Activated CD8-positive, alpha-beta T cell treated with anti-CD3 and anti-CD28 coated beads, Interleukin-2, amount 10 ng/mL, durations not matched to agents 7 days and 5 days (primary cell): ENCODE measurements at regions not wholly inside any gene's neighbourhood (a gene's known extent, or its start where the extent isn't known, plus 50 kb on each side); places are given as distances from the start of the nearest gene placed in this dataset. TPM values are rescaled to one million over a fixed set of nuclear protein-coding genes. Genes with fewer than 3 reads are reported as not detected.
"Not testable (repeated sequence)": the region's sequence is repeated elsewhere in the genome, so short reads cannot be mapped to it uniquely, and the experiment has no call there.

Experiments used
- ATAC-seq: fragments of 150-1000 bp; cut with Tn5 transposase; one replicate; pipeline ENCODE4 v1.10.0; 2021; ENCODE audit warnings: moderate library complexity
- CTCF ChIA-PET: fragments of 350-600 bp; sonication (Branson Sonifier 250); formaldehyde crosslinking; loops from one replicate; lab custom pipeline; 2021; ENCODE audit warnings: antibody characterized with exemption; lab: Charles Lee
- POLR2A ChIA-PET: fragments of 350-600 bp; sonication (Branson Sonifier 250); formaldehyde crosslinking; loops from one replicate; lab custom pipeline; 2021; ENCODE audit warnings: antibody characterized with exemption; lab: Charles Lee
- DNase-seq: peaks from one replicate; pipeline ENCODE4 v3.0.0-alpha.2; 2020
- H3K27ac Mint-ChIP-seq: one replicate; pipeline ENCODE4 v1.8.0; 2021; ENCODE audit warnings: mild to moderate bottlenecking, mixed read lengths
- H3K27me3 Mint-ChIP-seq: one replicate; pipeline ENCODE4 v1.8.0; 2021; ENCODE audit warnings: low read depth, mixed read lengths
- H3K36me3 Mint-ChIP-seq: one replicate; pipeline ENCODE4 v1.8.0; 2021; ENCODE audit warnings: low read depth, mixed read lengths
- H3K4me1 Mint-ChIP-seq: one replicate; pipeline ENCODE4 v1.8.0; 2021; ENCODE audit warnings: low read depth, mixed read lengths
- H3K4me3 Mint-ChIP-seq: one replicate; pipeline ENCODE4 v1.8.0; 2021; ENCODE audit warnings: mild to moderate bottlenecking, mixed read lengths
- H3K9me3 Mint-ChIP-seq: one replicate; pipeline ENCODE4 v1.8.0; 2022; ENCODE audit warnings: mixed read lengths; ENCODE audit not compliant: insufficient read depth
- microRNA-seq: library from miRNA; unstranded; fragments of <30 nt; microRNA quantifications from one replicate; pipeline ENCODE4 v1.2.0, GENCODE V29; 2022

DNA sequence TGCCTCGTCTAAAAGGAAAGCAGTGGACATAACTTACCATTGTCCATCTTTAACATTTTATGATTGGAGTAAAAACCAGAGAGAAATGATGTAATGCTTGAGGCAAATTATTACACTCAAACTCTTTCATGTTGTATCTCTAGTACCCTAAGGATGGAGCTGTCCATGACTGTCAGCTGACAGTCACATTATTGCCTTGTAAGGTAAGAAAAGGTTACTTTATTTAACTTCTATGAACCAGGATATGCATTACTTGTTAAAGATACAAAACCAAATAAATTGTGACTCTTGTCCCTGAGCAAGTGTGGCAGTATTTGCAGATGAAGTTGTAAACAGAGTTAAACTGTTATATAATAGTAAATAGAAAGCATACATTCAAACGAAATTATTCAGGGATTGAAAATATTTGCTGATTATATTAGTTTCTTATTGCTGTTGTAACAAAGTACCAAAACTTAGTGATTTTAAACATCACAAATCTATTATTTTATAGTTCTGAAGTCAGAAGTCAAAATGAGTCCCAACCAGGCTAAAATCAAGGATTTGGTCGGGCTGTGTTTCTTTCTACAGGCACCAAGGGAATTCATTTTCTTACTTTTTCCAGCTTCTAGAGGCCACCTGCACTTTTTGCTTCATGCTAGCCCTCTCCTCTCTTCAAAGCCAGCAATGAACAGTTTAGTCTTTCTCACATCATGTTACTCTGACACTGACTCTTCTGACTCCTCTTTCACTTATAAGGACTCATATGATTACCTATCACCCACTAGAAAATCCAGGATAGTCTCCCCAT is 113.8 kb downstream of the CEP44 start:
- Mint-ChIP-seq H3K27me3 (peaks cover 6% of the 10 kb centered on the region), H3K27ac (no peak overlapping the region), H3K9me3 (no peaks in the 10 kb centered on the region), H3K36me3 (no peaks in the 10 kb centered on the region), H3K4me1 (peaks cover 2% of the 10 kb centered on the region), H3K4me3 (no peak overlapping the region)
- no peak for DNase-seq
- POLR2A ChIA-PET, result no interaction called here
- CTCF ChIA-PET, result no interaction called here
- ATAC-seq, result no peak

- no peak for ATAC-seq
- POLR2A ChIA-PET, result no interaction called here
- DNase-seq, result no peak
- CTCF ChIA-PET, result no interaction called here
- Mint-ChIP-seq H3K36me3 (no peaks in the 10 kb centered on the region), H3K27me3 (peaks cover 2% of the 10 kb centered on the region), H3K4me1 (peaks cover 2% of the 10 kb centered on the region), H3K9me3 (no peaks in the 10 kb centered on the region), H3K4me3 (no peak overlapping the region), H3K27ac (no peak overlapping the region)
Observed at GRCh38 chr4:174396599-174397110, 112.9 kb downstream of the CEP44 start.

GRCh38 chr4:174394915-174395314 is 111.2 kb downstream of the CEP44 start:
- Mint-ChIP-seq H3K27me3 (peaks cover 2% of the 10 kb centered on the region), H3K4me3 (no peak overlapping the region), H3K27ac (no peak overlapping the region), H3K4me1 (peaks cover 2% of the 10 kb centered on the region), H3K9me3 (no peaks in the 10 kb centered on the region), H3K36me3 (no peaks in the 10 kb centered on the region)
- ChIA-PET POLR2A (no interaction called here), CTCF (no interaction called here)
- ATAC-seq, result no peak
- no peak for DNase-seq

GRCh38 chr4:174389439-174389838 is 105.7 kb downstream of the CEP44 start:
- no peaks in the 10 kb centered on the region for H3K4me1 Mint-ChIP-seq
- CTCF ChIA-PET, result no interaction called here
- H3K27ac Mint-ChIP-seq, result no peak overlapping the region
- POLR2A ChIA-PET, result no interaction called here
- H3K4me3 Mint-ChIP-seq, result no peak overlapping the region
- ATAC-seq (no peak), DNase-seq (no peak)
- no peaks in the 10 kb centered on the region for H3K9me3 Mint-ChIP-seq
- H3K27me3 Mint-ChIP-seq, result no peaks in the 10 kb centered on the region
- no peaks in the 10 kb centered on the region for H3K36me3 Mint-ChIP-seq

DNA sequence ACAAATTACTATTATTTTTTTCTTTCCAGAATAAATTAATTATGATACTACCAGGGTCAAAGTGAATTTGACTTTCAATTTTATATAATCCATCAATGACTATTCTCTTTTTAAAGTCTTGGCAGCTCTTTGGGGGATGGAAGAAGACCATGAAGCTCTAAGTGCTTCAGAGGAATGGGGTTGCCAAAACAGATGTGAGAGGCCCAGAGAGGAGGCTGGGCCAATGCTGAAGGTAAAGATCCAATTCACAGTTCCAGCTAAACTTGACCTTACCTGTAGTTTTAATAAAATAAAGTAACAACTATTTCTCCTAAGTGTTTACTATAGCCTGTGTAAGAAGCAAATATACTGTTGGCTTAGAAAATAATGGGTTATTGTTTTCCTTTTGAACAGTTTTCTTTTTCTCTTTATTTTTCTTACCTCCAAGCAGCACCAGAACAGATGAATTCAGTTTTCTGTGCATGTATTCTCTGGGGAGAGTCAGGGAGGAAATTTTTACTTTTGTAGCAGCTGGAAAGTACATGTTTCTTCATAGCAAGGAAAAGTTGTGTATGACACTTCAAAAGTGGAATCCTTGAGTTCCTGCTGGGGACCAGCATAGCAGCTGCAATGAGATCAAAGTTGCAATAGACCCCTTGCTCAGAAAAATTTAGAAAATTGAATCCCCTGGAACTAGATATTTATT is 104.9 kb downstream of the CEP44 start:
- no peaks in the 10 kb centered on the region for H3K9me3 Mint-ChIP-seq
- H3K27me3 Mint-ChIP-seq, result no peaks in the 10 kb centered on the region
- no peak overlapping the region for H3K27ac Mint-ChIP-seq
- no peak for ATAC-seq
- H3K4me1 Mint-ChIP-seq, result no peaks in the 10 kb centered on the region
- no peaks in the 10 kb centered on the region for H3K36me3 Mint-ChIP-seq
- H3K4me3 Mint-ChIP-seq, result no peak overlapping the region
- CTCF ChIA-PET, result no interaction called here
- POLR2A ChIA-PET, result no interaction called here
- no peak for DNase-seq

DNA sequence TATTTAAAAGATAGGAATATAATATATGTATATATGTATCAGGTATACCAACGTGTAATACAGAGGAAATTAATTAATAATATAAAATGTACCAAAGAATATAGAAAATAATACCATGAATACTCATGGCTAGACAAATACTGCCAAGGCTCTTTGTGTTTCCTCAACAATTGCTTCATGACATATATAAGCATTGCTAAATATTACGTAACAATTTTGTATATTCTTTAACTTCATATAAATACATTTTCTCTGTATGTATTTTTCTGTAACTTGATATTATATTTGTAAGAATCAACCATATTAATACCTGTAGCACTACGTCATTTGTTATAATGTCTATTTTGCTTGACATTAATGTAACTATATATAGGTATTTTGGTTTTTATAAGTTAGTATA is 104.0 kb downstream of the CEP44 start:
- no peaks in the 10 kb centered on the region for H3K4me1 Mint-ChIP-seq
- no peaks in the 10 kb centered on the region for H3K27me3 Mint-ChIP-seq
- H3K9me3 Mint-ChIP-seq, result no peaks in the 10 kb centered on the region
- H3K36me3 Mint-ChIP-seq, result no peaks in the 10 kb centered on the region
- ATAC-seq (no peak), DNase-seq (no peak)
- H3K4me3 Mint-ChIP-seq, result no peak overlapping the region
- CTCF ChIA-PET, result no interaction called here
- POLR2A ChIA-PET, result no interaction called here
- H3K27ac Mint-ChIP-seq, result no peak overlapping the region

GRCh38 chr4:174387143-174387542 is 103.4 kb downstream of the CEP44 start:
- H3K27me3 Mint-ChIP-seq, result no peaks in the 10 kb centered on the region
- no peaks in the 10 kb centered on the region for H3K4me1 Mint-ChIP-seq
- no peaks in the 10 kb centered on the region for H3K9me3 Mint-ChIP-seq
- H3K4me3 Mint-ChIP-seq, result no peak overlapping the region
- ATAC-seq (no peak), DNase-seq (no peak)
- CTCF ChIA-PET, result no interaction called here
- no peaks in the 10 kb centered on the region for H3K36me3 Mint-ChIP-seq
- POLR2A ChIA-PET, result no interaction called here
- H3K27ac Mint-ChIP-seq, result no peak overlapping the region

DNA sequence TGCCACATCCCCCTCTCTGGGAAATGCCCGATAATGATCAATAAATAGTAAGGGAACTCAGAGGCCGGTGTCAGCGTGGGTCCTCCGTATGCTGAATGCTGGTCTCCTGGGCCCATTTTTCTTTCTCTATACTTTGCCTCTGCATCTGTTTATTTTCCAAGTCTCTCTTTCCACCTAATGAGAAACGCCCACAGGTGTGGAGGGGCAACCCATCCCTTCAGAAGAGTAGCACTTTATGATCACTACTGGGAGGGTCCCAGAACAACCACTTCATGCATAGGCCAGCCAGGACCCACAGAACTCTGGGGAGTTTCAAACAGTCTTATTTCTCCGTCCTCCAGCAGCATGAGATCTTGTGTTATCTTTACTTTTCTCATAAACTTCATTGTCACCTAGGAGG is 100.1 kb downstream of the CEP44 start:
- ChIA-PET CTCF (no interaction called here), POLR2A (no interaction called here)
- Mint-ChIP-seq H3K4me1 (no peaks in the 10 kb centered on the region), H3K9me3 (no peaks in the 10 kb centered on the region), H3K36me3 (no peaks in the 10 kb centered on the region), H3K4me3 (no peak overlapping the region), H3K27ac (no peak overlapping the region), H3K27me3 (no peaks in the 10 kb centered on the region)
- ATAC-seq (no peak), DNase-seq (no peak)

DNA sequence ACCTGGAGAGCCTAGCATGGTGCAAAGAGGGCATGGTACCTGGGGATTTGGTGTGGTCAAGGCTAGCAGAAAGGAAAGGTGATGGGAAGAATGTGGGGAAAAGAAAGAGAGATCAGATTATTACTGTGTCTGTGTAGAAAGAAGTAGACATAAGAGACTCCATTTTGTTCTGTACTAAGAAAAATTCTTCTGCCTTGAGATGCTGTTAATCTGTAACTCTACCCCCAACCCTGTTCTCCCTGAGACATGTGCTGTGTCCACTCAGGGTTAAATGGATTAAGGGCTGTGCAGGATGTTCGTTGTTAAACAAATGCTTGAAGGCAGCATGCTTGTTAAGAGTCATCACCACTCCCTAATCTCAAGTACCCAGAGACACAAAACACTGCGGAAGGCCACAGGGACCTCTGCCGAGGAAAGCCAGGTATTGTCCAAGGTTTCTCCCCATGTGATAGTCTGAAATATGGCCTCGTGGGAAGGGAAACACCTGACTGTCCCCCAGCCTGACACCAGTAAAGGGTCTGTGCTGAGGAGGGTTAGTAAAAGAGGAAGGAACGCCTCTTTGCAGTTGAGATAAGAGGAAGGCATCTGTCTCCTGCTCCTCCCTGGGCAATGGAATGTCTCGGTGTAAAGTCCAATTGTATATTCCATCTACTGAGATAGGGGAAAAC is 99.4 kb downstream of the CEP44 start:
- CTCF ChIA-PET, H3K4me3 Mint-ChIP-seq: not testable (repeated sequence)

More for the DNA sequence above, 99.4 kb downstream of the CEP44 start:
- H3K4me1 Mint-ChIP-seq, H3K27ac Mint-ChIP-seq, DNase-seq, POLR2A ChIA-PET, H3K27me3 Mint-ChIP-seq, H3K36me3 Mint-ChIP-seq, H3K9me3 Mint-ChIP-seq, ATAC-seq: not testable (repeated sequence)

Small RNA genes in the stretch of these regions (microRNA-seq; reads per million reads assigned to microRNA genes)
- not detected for gene MIR4276
